WTC11 (cell line): ENCODE measurements at regions not wholly inside any gene's neighbourhood (a gene's known extent, or its start where the extent isn't known, plus 50 kb on each side); places are given as distances from the start of the nearest gene placed in this dataset.

Source experiments
- ATAC-seq: fragments of 200-7000 bp; cut with Tn5 transposase; 2 replicates; pipeline ENCODE4 v1.10.0; 2021; ENCODE audit warnings: mild to moderate bottlenecking, moderate library complexity
- CTCF ChIA-PET: fragments of 300-600 bp; sonication (Branson Sonifier 250); formaldehyde crosslinking; loops from one replicate; lab custom pipeline; 2021; ENCODE audit warnings: antibody characterized with exemption; lab: Charles Lee
- POLR2A ChIA-PET: fragments of 350-600 bp; sonication (Branson Sonifier 250); formaldehyde crosslinking; loops from one replicate; lab custom pipeline; 2021; ENCODE audit warnings: antibody characterized with exemption; lab: Charles Lee
- DNase-seq: peaks from one replicate; pipeline ENCODE4 v3.0.0; 2021; ENCODE audit warnings: low spot score
- H3K27ac Mint-ChIP-seq: 2 replicates; pipeline ENCODE4 v1.8.0; 2021; ENCODE audit warnings: mixed read lengths
- H3K27me3 Mint-ChIP-seq: 2 replicates; pipeline ENCODE4 v1.8.0; 2021; ENCODE audit warnings: low read depth, mild to moderate bottlenecking, moderate library complexity, mixed read lengths
- H3K36me3 Mint-ChIP-seq: 2 replicates; pipeline ENCODE4 v1.8.0; 2021; ENCODE audit warnings: mixed read lengths
- H3K4me1 Mint-ChIP-seq: 2 replicates; pipeline ENCODE4 v1.8.0; 2022; ENCODE audit warnings: mixed read lengths
- H3K4me3 Mint-ChIP-seq: 2 replicates; pipeline ENCODE4 v1.8.0; 2021; ENCODE audit warnings: mild to moderate bottlenecking, moderate library complexity, mixed read lengths
- H3K9me3 Mint-ChIP-seq: 2 replicates; pipeline ENCODE4 v1.8.0; 2021; ENCODE audit warnings: mixed read lengths
- AR ChIP-seq: fragments of 250-450 bp; sonication (Bioruptor Pico); IDR thresholded peaks from 2 replicates; pipeline ENCODE4 v1.9.0; 2021; ENCODE audit warnings: mild to moderate bottlenecking
- ATF1 ChIP-seq: sonication (generic); formaldehyde crosslinking; IDR thresholded peaks from 2 replicates; pipeline ENCODE4 v1.8.1; 2023; ENCODE audit warnings: mild to moderate bottlenecking, moderate library complexity, missing genetic modification reagents
- CDX4 ChIP-seq: fragments of 250-450 bp; sonication (Bioruptor Pico); IDR thresholded peaks from 2 replicates; pipeline ENCODE4 v1.9.0; 2021; ENCODE audit warnings: moderate library complexity, mild to moderate bottlenecking, inconsistent platforms, borderline replicate concordance
- FOXJ3 ChIP-seq: sonication (generic); formaldehyde crosslinking; IDR thresholded peaks from 2 replicates; pipeline ENCODE4 v1.9.0; 2021; ENCODE audit warnings: missing genetic modification reagents, mild to moderate bottlenecking, borderline replicate concordance
- FOXP1 ChIP-seq: sonication (generic); formaldehyde crosslinking; IDR thresholded peaks from 2 replicates; pipeline ENCODE4 v1.8.0; 2022; ENCODE audit warnings: missing genetic modification reagents, mild to moderate bottlenecking, moderate library complexity, borderline replicate concordance
- FOXP4 ChIP-seq: sonication (generic); formaldehyde crosslinking; IDR thresholded peaks from 2 replicates; pipeline ENCODE4 v1.8.0; 2022; ENCODE audit warnings: mild to moderate bottlenecking, missing genetic modification reagents
- GABPB1 ChIP-seq: sonication (generic); formaldehyde crosslinking; IDR thresholded peaks from 2 replicates; pipeline ENCODE4 v1.8.1; 2023; ENCODE audit warnings: mild to moderate bottlenecking, missing genetic modification reagents
- HMGA2 ChIP-seq: fragments of 250-450 bp; sonication (Bioruptor Pico); IDR thresholded peaks from 2 replicates; pipeline ENCODE4 v1.4.0; 2021; ENCODE audit warnings: mild to moderate bottlenecking, moderate library complexity
- MLX ChIP-seq: sonication (generic); formaldehyde crosslinking; IDR thresholded peaks from 2 replicates; pipeline ENCODE4 v1.8.1; 2023; ENCODE audit warnings: mild to moderate bottlenecking, missing genetic modification reagents, moderate library complexity
- SOX15 ChIP-seq: fragments of 250-450 bp; sonication (Bioruptor Pico); IDR thresholded peaks from 2 replicates; pipeline ENCODE4 v1.9.0; 2021; ENCODE audit warnings: mild to moderate bottlenecking
- TCF7 ChIP-seq: sonication (generic); formaldehyde crosslinking; IDR thresholded peaks from 2 replicates; pipeline ENCODE4 v1.8.0; 2022; ENCODE audit warnings: mild to moderate bottlenecking, low read depth, missing genetic modification reagents, moderate library complexity
- TP53 ChIP-seq: sonication (generic); formaldehyde crosslinking; IDR thresholded peaks from 2 replicates; pipeline ENCODE4 v1.8.1; 2023; ENCODE audit warnings: mild to moderate bottlenecking, missing genetic modification reagents
- ZBTB43 ChIP-seq: sonication (generic); formaldehyde crosslinking; IDR thresholded peaks from 2 replicates; pipeline ENCODE4 v1.8.1; 2023; ENCODE audit warnings: mild to moderate bottlenecking, missing genetic modification reagents
- ZNF263 ChIP-seq: sonication (generic); formaldehyde crosslinking; IDR thresholded peaks from 2 replicates; pipeline ENCODE4 v1.8.1; 2022; ENCODE audit warnings: low read depth, mild to moderate bottlenecking, moderate library complexity, missing genetic modification reagents
- TF ChIP-seq, protein P1 (sequence below): sonication (generic); formaldehyde crosslinking; IDR thresholded peaks from 2 replicates; pipeline ENCODE4 v1.8.1; 2023; ENCODE audit warnings: mild to moderate bottlenecking, missing genetic modification reagents
- TF ChIP-seq, protein P2 (sequence below): sonication (generic); formaldehyde crosslinking; IDR thresholded peaks from 2 replicates; pipeline ENCODE4 v1.8.0; 2022; ENCODE audit warnings: mild to moderate bottlenecking, missing genetic modification reagents
- TF ChIP-seq, protein P3 (sequence below): sonication (generic); formaldehyde crosslinking; conservative IDR thresholded peaks from 2 replicates; pipeline ENCODE4 v1.8.1; 2023; ENCODE audit warnings: mild to moderate bottlenecking, low read depth, missing genetic modification reagents, moderate library complexity

GRCh38 chr7:110604206-110604605, 486.7 kb upstream of the LRRN3 start:
- ATAC-seq (no peak), DNase-seq (no peak)
- H3K36me3 Mint-ChIP-seq: no peaks in the 10 kb centered on the region
- ChIA-PET CTCF (no interaction called here), POLR2A (no interaction called here)
- no peak overlapping the region for H3K4me3 Mint-ChIP-seq
- H3K4me1 Mint-ChIP-seq: peaks cover 31% of the 10 kb centered on the region
- H3K9me3 Mint-ChIP-seq: no peaks in the 10 kb centered on the region
- no peak overlapping the region for H3K27ac Mint-ChIP-seq
- H3K27me3 Mint-ChIP-seq: no peaks in the 10 kb centered on the region; the same call in 1 of the 2 replicates
- no peak for TF ChIP-seq ATF1
- no peak for TF ChIP-seq FOXP4 (CRISPR knock-in tag)
- no peak for TF ChIP-seq ZNF263 (CRISPR knock-in tag)
- no peak for TF ChIP-seq TCF7 (CRISPR knock-in tag)
- no peak for TF ChIP-seq ZBTB43
- no peak for TF ChIP-seq MLX
- TF ChIP-seq AR (CRISPR knock-in tag): no peak
- TF ChIP-seq, protein P1, sequence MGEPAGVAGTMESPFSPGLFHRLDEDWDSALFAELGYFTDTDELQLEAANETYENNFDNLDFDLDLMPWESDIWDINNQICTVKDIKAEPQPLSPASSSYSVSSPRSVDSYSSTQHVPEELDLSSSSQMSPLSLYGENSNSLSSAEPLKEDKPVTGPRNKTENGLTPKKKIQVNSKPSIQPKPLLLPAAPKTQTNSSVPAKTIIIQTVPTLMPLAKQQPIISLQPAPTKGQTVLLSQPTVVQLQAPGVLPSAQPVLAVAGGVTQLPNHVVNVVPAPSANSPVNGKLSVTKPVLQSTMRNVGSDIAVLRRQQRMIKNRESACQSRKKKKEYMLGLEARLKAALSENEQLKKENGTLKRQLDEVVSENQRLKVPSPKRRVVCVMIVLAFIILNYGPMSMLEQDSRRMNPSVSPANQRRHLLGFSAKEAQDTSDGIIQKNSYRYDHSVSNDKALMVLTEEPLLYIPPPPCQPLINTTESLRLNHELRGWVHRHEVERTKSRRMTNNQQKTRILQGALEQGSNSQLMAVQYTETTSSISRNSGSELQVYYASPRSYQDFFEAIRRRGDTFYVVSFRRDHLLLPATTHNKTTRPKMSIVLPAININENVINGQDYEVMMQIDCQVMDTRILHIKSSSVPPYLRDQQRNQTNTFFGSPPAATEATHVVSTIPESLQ (CRISPR knock-in tag): no peak
- TF ChIP-seq GABPB1 (CRISPR knock-in tag): no peak
- no peak for TF ChIP-seq FOXP1 (CRISPR knock-in tag)
- no peak for TF ChIP-seq CDX4 (CRISPR knock-in tag)

GRCh38 chr7:110604885-110605284, 486.0 kb upstream of the LRRN3 start:
- no peak for TF ChIP-seq FOXJ3 (CRISPR knock-in tag)
- no peak for TF ChIP-seq HMGA2 (CRISPR knock-in tag)
- TF ChIP-seq ZNF263 (CRISPR knock-in tag): no peak
- TF ChIP-seq TP53 (CRISPR knock-in tag): no peak
- TF ChIP-seq SOX15: no peak
- TF ChIP-seq, protein P1 (CRISPR knock-in tag): no peak
- no peak for TF ChIP-seq ZBTB43
- TF ChIP-seq, protein P2, sequence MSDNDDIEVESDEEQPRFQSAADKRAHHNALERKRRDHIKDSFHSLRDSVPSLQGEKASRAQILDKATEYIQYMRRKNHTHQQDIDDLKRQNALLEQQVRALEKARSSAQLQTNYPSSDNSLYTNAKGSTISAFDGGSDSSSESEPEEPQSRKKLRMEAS (CRISPR knock-in tag): no peak
- TF ChIP-seq, protein P3, sequence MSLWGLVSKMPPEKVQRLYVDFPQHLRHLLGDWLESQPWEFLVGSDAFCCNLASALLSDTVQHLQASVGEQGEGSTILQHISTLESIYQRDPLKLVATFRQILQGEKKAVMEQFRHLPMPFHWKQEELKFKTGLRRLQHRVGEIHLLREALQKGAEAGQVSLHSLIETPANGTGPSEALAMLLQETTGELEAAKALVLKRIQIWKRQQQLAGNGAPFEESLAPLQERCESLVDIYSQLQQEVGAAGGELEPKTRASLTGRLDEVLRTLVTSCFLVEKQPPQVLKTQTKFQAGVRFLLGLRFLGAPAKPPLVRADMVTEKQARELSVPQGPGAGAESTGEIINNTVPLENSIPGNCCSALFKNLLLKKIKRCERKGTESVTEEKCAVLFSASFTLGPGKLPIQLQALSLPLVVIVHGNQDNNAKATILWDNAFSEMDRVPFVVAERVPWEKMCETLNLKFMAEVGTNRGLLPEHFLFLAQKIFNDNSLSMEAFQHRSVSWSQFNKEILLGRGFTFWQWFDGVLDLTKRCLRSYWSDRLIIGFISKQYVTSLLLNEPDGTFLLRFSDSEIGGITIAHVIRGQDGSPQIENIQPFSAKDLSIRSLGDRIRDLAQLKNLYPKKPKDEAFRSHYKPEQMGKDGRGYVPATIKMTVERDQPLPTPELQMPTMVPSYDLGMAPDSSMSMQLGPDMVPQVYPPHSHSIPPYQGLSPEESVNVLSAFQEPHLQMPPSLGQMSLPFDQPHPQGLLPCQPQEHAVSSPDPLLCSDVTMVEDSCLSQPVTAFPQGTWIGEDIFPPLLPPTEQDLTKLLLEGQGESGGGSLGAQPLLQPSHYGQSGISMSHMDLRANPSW: no peak
- Mint-ChIP-seq H3K36me3 (no peaks in the 10 kb centered on the region), H3K4me1 (peaks cover 26% of the 10 kb centered on the region), H3K27me3 (no peaks in the 10 kb centered on the region; the same call in 1 of the 2 replicates), H3K4me3 (no peak overlapping the region), H3K27ac (no peak overlapping the region), H3K9me3 (no peaks in the 10 kb centered on the region)
- ChIA-PET CTCF (no interaction called here), POLR2A (interaction anchor here (0.6 kb wide), 1 partner anchor 1553 kb away, joined by 5 read pairs; no protein-coding TSS in a partner anchor)
- no peak for ATAC-seq
- DNase-seq: no peak
